ENCODE measurements at regions not wholly inside any gene's neighbourhood (a gene's known extent, or its start where the extent isn't known, plus 50 kb on each side); places are given as distances from the start of the nearest gene placed in this dataset.
"Not testable (repeated sequence)": the region's sequence is repeated elsewhere in the genome, so short reads cannot be mapped to it uniquely, and the experiment has no call there.

DNA sequence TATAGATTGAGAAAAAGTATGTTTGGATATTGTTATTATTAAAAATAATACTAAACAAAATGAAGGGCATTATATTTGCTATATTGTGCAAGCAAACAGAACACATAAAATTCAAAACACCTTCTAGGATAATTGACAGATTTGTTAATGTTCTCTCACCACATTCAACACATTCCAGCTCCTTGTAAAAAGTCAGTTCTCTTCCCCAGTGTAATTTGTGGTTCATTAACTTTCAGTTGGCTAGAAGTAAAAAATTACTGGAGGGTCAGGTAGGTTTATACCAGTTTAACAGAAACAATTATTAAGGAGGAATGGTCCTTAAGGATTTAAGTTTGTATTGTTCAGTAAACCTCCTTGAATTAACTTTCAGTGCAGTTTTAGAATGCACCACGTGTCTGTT, 1235.3 kb upstream of the ADGRL2 start:
- no peak for DNase-seq

DNA sequence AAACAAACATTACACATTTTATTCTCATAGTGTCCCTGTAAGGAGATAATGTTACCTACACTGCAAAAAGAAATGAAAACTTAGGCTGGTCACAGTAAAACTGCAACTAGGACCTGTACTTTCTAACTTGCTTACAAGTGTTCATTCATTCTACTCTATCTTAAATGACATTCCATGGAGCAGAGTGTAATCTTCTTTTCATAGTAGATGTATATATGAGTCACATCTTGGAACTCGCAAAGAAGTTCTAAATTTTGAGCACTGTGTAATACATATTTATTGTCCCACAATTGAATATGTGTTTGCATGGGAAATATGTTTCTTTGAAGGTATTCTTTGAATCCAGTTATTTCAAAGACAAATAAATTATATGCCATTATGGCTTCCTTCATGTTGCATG, 1258.5 kb upstream of the ADGRL2 start:
- no peak for DNase-seq

DNA sequence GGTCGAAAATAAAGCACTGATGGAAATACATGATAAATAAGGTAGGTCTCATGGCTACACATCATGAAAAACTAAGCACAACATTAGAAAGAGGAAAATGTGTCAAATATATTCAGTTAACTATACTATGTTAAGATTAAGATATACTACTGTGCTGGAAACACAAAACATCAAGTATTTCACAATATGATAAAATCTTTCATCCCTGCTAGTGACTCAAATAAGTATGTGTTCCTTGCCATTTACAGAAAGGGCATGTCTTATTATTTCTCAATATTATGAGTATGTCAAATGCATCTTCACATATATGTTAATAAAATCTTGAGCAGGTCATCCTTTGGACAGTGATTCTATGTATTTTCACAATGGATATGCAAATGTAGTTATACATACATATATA, 1260.1 kb upstream of the ADGRL2 start:
- DNase-seq, result no peak

GRCh38 chr1:80540149-80540548, 1260.6 kb upstream of the ADGRL2 start:
- no peak for DNase-seq

- DNase-seq, result not testable (repeated sequence)
Measured at GRCh38 chr1:80539298-80539697, 1261.4 kb upstream of the ADGRL2 start.

DNA sequence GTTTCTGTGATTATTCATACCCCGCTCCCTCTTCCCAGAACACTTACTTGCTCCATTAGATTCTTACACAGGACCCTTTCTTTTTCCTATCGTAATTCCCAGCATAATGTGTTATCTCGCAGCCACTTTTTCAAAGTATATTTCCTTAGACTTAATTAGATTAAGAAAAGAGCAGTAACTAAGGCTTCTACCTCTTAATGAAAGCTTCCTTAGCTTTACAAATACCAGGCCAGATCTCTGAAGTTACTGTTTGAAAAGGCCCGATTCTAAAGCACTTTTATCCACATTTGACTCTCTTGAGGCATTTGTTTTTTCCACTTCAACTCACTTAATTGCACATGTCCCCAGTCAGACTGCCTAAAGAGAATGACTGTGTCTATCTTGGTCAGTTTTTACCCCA, 1264.3 kb upstream of the ADGRL2 start:
- no peak for DNase-seq

DNA sequence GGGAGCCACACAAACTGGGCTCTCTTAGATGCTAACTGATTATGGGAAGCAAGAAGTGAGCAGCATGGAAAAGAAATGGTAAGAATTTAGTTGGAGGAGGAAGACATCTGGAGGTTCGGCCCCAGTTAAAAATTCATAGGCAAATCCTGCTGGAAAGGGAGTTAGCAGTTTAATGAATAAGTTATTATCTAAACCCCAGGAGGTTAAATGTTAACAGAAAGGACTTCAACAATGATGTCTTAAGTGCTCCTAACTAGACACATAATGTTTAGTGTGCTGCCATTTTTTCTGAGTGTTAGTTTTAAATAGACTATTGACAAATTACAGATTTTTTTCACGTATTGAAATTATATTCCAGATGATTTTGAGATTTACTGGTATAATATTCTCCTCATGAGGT, 1265.3 kb upstream of the ADGRL2 start:
- DNase-seq, result no peak

GRCh38 chr1:80534606-80535360, 1266.0 kb upstream of the ADGRL2 start:
- DNase-seq, result no peak

DNA sequence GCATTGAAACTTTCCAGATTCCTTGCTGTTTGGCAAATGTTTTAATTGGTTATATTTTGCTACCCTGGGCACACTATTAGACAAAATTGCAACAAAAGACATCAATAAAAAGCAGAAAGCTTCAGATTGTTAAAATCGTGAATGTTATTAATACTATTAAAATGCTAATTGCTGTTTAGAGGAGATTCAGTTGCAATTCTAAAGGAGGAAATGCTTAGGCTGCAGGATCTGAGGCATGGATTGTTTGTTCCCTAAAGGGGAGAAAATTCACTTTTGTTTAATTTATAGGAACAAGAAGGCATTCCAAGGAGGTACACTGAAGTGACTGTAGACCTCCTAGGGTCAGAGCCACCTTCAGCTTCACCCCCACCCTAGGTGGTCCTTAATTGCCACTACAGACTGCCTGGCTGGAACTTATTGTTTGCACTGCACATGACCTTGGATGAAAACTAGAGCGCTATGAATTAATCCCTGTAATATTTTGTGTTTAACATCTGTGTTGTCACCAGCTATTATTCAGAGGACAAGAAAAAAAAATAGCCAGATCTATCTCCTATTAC, 1266.9 kb upstream of the ADGRL2 start:
- no peak for DNase-seq

- DNase-seq, result no peak
Measured at GRCh38 chr1:80533093-80533492, 1267.6 kb upstream of the ADGRL2 start.

GRCh38 chr1:80531182-80531581, 1269.6 kb upstream of the ADGRL2 start:
- no peak for DNase-seq

GRCh38 chr1:80529546-80529945, 1271.2 kb upstream of the ADGRL2 start:
- no peak for DNase-seq

DNA sequence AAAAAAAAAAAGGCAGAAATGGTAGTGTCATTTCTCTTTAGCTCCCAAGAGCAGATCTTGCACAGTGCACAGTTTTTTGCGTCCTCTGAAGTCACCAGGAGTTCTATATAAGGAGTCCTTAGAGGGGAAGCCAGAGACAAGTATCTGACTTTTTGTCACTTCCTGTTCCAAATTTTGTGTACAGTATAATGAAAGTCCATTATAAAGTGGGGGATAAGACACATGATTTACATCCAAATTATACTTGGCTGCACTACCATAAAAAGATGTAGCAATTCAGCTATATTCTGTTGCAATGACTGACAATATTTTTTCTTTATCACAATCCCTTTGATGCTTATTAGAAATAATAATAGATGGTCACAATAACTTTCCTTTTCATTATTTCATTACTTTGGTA, 1276.9 kb upstream of the ADGRL2 start:
- DNase-seq, result no peak

DNA sequence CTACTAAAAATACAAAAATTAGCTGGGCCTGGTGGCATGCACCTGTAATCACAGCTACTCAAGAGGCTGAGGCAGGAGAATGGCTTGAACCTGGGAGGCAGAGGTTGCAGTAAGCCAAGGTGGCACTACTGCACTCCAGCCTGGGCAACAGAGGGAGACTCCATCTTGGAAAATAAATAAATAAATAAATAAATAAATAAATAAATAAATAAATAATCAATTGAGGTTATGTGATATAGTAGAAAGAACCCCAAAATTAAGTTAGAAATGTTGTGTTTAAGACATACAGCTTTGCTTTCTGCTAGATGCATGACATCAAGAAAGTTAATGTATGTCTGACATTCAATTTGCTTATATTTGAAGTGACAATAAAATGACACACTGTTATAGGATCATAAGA, 1277.7 kb upstream of the ADGRL2 start:
- not testable (repeated sequence) for DNase-seq

DNA sequence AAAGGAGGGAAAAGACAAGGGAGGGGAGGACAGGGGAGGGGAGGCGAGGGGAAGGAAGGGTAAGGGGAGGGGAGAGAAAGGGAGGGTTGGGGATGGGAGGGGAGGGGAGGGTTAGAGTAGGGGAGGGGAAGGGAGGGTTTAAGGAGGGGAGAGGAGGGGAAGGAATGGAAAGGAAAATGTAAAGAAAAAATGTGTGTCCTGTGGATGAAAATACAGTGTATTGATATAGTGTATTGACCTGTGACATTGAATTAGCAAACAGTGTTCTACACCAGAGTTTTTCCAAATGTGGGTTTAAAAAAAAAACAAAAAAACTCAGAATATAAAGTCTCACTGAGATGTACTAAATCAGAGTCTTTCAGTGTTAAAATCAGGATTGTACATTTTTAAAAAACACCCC, 1279.8 kb upstream of the ADGRL2 start:
- no peak for DNase-seq

- no peak for DNase-seq
Measured at GRCh38 chr1:80517062-80517461, 1283.7 kb upstream of the ADGRL2 start.

DNA sequence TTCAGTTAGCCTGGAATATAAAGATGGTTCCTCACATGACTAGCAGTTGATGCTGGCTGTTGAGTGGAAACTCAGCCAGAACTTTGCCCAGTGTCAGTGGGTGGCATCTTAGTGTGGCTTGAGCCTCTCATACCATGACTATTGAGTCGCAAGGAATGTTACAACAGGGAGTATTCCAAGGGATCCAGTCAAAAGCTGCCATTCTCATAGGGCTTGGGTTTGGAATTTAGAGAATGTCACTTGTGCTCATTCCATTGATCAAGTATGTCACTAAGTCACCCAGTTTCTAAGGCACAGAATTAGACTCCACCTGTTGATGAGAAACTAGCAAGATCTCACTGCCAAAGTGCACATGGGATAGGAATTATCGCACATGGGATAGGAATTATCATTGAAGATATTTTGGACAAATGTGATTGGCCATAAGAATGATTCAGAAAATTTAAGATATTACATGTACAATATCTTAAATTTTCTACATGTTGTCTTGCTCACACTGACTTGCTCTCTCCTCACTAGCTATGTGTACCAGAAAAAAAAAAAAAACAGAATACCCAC, 1290.7 kb upstream of the ADGRL2 start:
- DNase-seq, result no peak

GRCh38 chr1:80506216-80506615, 1294.5 kb upstream of the ADGRL2 start:
- no peak for DNase-seq

GRCh38 chr1:80498673-80499072, 1302.1 kb upstream of the ADGRL2 start:
- DNase-seq, result no peak

DNA sequence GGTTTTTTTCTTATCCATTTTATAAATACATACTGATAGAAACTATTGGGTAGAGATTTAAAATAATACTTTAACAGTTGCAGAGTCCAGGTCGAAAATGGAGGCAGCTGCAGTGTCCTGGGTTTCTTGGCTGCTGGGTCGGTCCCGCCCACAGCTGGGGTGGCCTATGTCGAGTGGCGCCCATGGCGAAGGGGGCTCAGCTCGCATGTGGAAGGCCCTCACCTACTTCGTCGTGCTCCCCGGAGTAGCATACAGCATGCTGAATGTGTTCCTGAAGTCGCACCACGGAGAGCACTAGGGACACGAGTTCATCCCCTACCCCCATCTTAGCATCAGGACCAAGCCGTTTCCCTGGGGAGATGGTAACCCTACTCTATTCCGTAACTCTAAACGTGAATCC, 1304.9 kb upstream of the ADGRL2 start:
- DNase-seq, result no peak

DNA sequence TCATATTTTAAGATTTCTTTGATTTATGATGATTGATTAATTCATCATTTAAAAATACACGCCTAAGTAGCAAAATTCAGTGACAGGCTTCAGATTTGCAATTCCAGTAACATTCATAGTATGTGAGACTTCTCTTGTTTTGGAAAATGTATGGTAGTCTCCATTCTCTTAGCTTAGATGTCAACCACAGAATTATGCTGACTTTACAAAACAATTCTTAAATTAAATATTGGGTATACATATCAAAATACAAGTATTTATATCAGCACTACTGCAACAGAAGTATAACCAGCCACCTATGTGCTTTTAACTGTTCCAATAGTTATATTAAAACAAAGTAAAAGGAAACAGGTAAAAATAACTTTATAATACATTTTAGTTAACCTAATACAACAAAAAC, 1328.6 kb upstream of the ADGRL2 start:
- DNase-seq, result no peak

DNA sequence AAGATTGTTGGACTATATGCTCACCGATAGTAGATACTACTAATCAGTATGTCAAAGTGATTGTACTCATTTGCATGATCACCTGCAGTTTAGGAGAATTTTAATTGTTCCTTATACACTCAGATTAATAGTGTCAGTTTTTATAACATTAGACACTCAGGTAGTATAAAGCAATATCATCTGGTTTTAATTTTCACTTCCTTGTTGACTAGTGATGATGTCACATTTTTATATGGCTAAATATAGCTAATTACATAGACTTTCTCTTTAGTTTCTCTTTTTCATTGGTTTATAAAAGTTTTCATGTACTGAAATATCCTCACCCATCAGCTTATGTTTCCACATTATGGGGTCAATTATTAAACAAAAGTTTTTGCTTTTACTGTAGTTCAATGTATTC, 1332.4 kb upstream of the ADGRL2 start:
- DNase-seq, result no peak

- no peak for DNase-seq
Measured at GRCh38 chr1:80462006-80462405, 1338.7 kb upstream of the ADGRL2 start.

DNA sequence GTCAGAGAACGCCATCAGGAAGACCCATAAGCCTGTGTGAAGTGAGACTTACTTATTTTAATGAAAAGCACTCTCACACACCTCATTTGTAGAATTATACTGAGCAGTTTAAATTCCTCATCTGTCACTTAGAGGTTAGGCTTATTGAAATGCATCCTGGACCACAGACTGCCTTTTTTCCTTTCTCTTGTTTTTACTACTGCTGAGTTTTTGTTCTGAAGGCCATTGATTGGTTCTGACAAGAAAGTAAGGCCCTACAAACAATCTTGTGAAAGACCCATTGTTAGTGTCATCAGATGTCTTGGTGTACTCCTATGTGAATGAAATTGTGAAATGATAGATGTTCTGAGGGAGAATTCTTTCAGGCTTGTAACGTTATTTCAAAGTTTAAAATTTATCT, 1343.3 kb upstream of the ADGRL2 start:
- DNase-seq, result no peak

GRCh38 chr1:80453775-80454174, 1347.0 kb upstream of the ADGRL2 start:
- no peak for DNase-seq
